ENCODE measurements at regions not wholly inside any gene's neighbourhood (a gene's known extent, or its start where the extent isn't known, plus 50 kb on each side); places are given as distances from the start of the nearest gene placed in this dataset.
"Not testable (repeated sequence)": the region's sequence is repeated elsewhere in the genome, so short reads cannot be mapped to it uniquely, and the experiment has no call there.

GRCh38 chr10:22467393-22467792 lies 122.1 kb downstream of the SPAG6 start:
- TF ChIP-seq, protein P1, sequence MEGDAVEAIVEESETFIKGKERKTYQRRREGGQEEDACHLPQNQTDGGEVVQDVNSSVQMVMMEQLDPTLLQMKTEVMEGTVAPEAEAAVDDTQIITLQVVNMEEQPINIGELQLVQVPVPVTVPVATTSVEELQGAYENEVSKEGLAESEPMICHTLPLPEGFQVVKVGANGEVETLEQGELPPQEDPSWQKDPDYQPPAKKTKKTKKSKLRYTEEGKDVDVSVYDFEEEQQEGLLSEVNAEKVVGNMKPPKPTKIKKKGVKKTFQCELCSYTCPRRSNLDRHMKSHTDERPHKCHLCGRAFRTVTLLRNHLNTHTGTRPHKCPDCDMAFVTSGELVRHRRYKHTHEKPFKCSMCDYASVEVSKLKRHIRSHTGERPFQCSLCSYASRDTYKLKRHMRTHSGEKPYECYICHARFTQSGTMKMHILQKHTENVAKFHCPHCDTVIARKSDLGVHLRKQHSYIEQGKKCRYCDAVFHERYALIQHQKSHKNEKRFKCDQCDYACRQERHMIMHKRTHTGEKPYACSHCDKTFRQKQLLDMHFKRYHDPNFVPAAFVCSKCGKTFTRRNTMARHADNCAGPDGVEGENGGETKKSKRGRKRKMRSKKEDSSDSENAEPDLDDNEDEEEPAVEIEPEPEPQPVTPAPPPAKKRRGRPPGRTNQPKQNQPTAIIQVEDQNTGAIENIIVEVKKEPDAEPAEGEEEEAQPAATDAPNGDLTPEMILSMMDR (conservative IDR thresholded peaks at IDR 0.05 in 1 of 2, IDR thresholded peaks at IDR 0.05 in 1 of 2; ENCODE audit: low read depth in 1 of 2, low read length in 2 of 2) = not testable (repeated sequence)
- TF ChIP-seq EZH2 (IDR thresholded peaks at IDR 0.05; ENCODE audit: low read length, missing control alignments) = not testable (repeated sequence)
